Nephron progenitor cell (in vitro differentiated cells): ENCODE measurements at regions not wholly inside any gene's neighbourhood (a gene's known extent, or its start where the extent isn't known, plus 50 kb on each side); places are given as distances from the start of the nearest gene placed in this dataset.
A peak's percentile ranks its signal among the peaks of the same experiment; 100 is the strongest.
"Not testable (repeated sequence)": the region's sequence is repeated elsewhere in the genome, so short reads cannot be mapped to it uniquely, and the experiment has no call there.

ENCODE experiments used
- DNase-seq: peaks from one replicate; pipeline ENCODE4 v3.0.0; 2021
- H3K27ac Mint-ChIP-seq: 2 replicates; pipeline ENCODE4 v1.8.0; 2021; ENCODE audit warnings: mild to moderate bottlenecking, moderate library complexity, mixed read lengths
- H3K27me3 Mint-ChIP-seq: 2 replicates; pipeline ENCODE4 v1.8.0; 2021; ENCODE audit warnings: mild to moderate bottlenecking, low read depth, mixed read lengths; ENCODE audit not compliant: poor library complexity
- H3K36me3 Mint-ChIP-seq: 2 replicates; pipeline ENCODE4 v1.8.0; 2021; ENCODE audit warnings: low read depth, mixed read lengths
- H3K4me1 Mint-ChIP-seq: 2 replicates; pipeline ENCODE4 v1.8.0; 2021; ENCODE audit warnings: mixed read lengths
- H3K4me3 Mint-ChIP-seq: 2 replicates; pipeline ENCODE4 v1.8.0; 2021; ENCODE audit warnings: mild to moderate bottlenecking, moderate library complexity, mixed read lengths
- H3K9me3 Mint-ChIP-seq: 2 replicates; pipeline ENCODE4 v1.8.0; 2021; ENCODE audit warnings: mild to moderate bottlenecking, moderate library complexity, mixed read lengths
- TF ChIP-seq, protein P1 (sequence below): fragments of 200-600 bp; sonication (generic); IDR thresholded peaks from 2 replicates; pipeline ENCODE4 v1.5.0; 2021; ENCODE audit warnings: antibody characterized with exemption

DNA sequence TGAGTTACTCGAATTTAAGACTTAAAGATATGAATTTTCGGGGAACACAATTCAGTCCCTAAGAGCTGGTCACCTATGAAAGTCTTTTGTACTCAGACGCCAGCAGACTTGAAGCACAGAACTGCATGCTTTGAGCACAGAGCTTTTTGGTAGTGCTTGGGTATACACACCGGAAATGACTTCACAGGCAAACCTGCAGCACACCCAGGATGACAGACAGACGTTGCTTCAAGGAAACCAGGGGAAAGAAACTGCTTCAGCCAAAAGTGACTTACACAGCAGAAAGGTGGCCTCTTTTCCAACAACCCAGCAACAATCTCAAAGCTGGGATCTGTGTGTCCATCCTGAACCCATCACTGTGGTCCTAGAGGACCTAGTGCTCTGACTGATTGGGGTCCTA lies 975.1 kb downstream of the AACS start:
- H3K27me3 Mint-ChIP-seq, result peaks cover 8% of the 10 kb centered on the region
- no peak overlapping the region for H3K27ac Mint-ChIP-seq
- DNase-seq, result no peak
- peaks cover 14% of the 10 kb centered on the region for H3K9me3 Mint-ChIP-seq
- H3K36me3 Mint-ChIP-seq, result no peaks in the 10 kb centered on the region
- no peak overlapping the region for H3K4me3 Mint-ChIP-seq
- TF ChIP-seq, protein P1, sequence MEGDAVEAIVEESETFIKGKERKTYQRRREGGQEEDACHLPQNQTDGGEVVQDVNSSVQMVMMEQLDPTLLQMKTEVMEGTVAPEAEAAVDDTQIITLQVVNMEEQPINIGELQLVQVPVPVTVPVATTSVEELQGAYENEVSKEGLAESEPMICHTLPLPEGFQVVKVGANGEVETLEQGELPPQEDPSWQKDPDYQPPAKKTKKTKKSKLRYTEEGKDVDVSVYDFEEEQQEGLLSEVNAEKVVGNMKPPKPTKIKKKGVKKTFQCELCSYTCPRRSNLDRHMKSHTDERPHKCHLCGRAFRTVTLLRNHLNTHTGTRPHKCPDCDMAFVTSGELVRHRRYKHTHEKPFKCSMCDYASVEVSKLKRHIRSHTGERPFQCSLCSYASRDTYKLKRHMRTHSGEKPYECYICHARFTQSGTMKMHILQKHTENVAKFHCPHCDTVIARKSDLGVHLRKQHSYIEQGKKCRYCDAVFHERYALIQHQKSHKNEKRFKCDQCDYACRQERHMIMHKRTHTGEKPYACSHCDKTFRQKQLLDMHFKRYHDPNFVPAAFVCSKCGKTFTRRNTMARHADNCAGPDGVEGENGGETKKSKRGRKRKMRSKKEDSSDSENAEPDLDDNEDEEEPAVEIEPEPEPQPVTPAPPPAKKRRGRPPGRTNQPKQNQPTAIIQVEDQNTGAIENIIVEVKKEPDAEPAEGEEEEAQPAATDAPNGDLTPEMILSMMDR, result no peak
- no peaks in the 10 kb centered on the region for H3K4me1 Mint-ChIP-seq

GRCh38 chr12:126042286-126042685 lies 977.1 kb downstream of the AACS start:
- H3K36me3 Mint-ChIP-seq, result no peaks in the 10 kb centered on the region
- TF ChIP-seq, protein P1, result no peak
- H3K4me1 Mint-ChIP-seq, result no peaks in the 10 kb centered on the region
- H3K9me3 Mint-ChIP-seq, result peaks cover 21% of the 10 kb centered on the region
- DNase-seq, result no peak
- H3K27me3 Mint-ChIP-seq, result peaks cover 8% of the 10 kb centered on the region
- H3K4me3 Mint-ChIP-seq, result no peak overlapping the region
- no peak overlapping the region for H3K27ac Mint-ChIP-seq

DNA sequence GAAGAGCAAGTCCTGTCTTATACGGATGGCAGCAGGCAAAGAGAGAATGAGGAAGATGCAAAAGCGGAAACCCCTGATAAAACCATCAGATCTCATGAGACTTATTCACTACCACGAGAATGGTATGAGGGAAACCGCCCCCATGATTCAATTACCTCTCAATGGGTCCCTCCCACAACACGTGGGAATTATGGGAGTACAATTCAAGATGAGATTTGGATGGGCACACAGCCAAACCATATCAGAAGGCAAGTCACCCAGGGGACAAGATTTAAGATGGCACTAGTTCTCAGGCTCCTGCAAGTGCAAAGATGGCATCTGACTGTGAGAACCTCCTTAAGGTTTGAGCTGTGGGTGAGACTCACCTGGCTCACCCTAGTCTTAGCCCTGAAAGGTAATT lies 984.3 kb downstream of the AACS start:
- H3K27ac Mint-ChIP-seq, H3K4me1 Mint-ChIP-seq, DNase-seq, H3K27me3 Mint-ChIP-seq, H3K36me3 Mint-ChIP-seq, H3K4me3 Mint-ChIP-seq: not testable (repeated sequence)
- H3K9me3 Mint-ChIP-seq, result peaks cover 14% of the 10 kb centered on the region

DNA sequence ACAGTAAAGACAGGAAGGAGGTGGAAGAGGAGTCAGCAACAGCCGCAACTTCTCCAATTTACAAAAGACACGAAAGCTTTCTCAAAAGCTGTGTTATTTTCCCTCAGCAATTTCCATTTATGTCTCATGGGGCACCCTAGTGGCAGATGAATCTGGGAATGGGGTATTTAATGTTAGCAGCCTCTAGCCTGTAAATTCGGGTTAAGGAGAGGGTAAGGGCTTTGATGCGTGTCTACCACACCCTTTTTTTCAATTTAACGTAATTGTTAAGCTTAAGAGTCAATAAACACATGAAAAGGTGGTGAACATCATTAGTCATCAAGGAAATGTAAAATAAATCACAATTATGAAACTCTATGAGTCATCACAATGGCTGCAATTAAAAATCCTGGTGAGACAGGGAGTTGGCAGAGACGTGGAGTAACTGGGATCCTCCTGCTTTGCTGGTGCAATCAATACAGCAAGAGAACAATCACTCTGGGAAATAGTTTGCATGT lies 986.4 kb downstream of the AACS start:
- TF ChIP-seq, protein P1, result no peak
- Mint-ChIP-seq H3K9me3 (peaks cover 4% of the 10 kb centered on the region), H3K4me3 (no peak overlapping the region)

DNA sequence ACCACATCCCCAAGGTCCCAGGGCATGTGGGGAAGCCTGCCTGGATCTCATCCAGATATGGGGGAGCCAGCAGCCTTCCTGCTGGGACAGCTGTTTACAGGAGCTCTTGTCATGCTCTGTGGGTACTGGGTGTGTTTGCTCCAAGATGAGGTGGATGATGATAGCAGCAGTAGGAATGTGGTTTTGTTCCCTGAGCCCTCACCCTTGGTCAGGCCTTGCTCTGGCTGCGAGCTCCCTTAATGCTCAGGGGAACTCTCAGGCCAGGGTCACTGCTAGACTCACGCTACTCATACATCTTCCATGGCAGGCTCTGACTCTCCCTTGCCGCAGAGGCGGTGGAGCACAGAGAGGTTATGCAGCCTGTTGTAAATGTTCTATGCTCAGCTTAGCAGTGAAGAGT lies 990.3 kb downstream of the AACS start:
- DNase-seq, result peak; percentile 11
- H3K27me3 Mint-ChIP-seq, result no peaks in the 10 kb centered on the region
- H3K4me1 Mint-ChIP-seq, result peaks cover 13% of the 10 kb centered on the region
- TF ChIP-seq, protein P1, result no peak
- no peak overlapping the region for H3K4me3 Mint-ChIP-seq
- H3K36me3 Mint-ChIP-seq, result no peaks in the 10 kb centered on the region
- H3K9me3 Mint-ChIP-seq, result peaks cover 3% of the 10 kb centered on the region
- H3K27ac Mint-ChIP-seq, result no peak overlapping the region

More for the DNA sequence above, 986.4 kb downstream of the AACS start:
- DNase-seq, result no peak
- H3K27ac Mint-ChIP-seq, result no peak overlapping the region
- H3K4me1 Mint-ChIP-seq, result peaks cover 13% of the 10 kb centered on the region
- H3K36me3 Mint-ChIP-seq, result no peaks in the 10 kb centered on the region
- peaks cover 3% of the 10 kb centered on the region for H3K27me3 Mint-ChIP-seq

- Mint-ChIP-seq H3K4me3 (no peak overlapping the region), H3K4me1 (no peaks in the 10 kb centered on the region), H3K36me3 (no peaks in the 10 kb centered on the region), H3K27ac (no peak overlapping the region), H3K9me3 (peaks cover 11% of the 10 kb centered on the region), H3K27me3 (peaks cover 4% of the 10 kb centered on the region)
- TF ChIP-seq, protein P1, result no peak
- DNase-seq, result no peak
These were observed 996.5 kb downstream of the AACS start for GRCh38 chr12:126061777-126062176.
